ENCODE measurements at regions not wholly inside any gene's neighbourhood (a gene's known extent, or its start where the extent isn't known, plus 50 kb on each side); places are given as distances from the start of the nearest gene placed in this dataset.

DNA sequence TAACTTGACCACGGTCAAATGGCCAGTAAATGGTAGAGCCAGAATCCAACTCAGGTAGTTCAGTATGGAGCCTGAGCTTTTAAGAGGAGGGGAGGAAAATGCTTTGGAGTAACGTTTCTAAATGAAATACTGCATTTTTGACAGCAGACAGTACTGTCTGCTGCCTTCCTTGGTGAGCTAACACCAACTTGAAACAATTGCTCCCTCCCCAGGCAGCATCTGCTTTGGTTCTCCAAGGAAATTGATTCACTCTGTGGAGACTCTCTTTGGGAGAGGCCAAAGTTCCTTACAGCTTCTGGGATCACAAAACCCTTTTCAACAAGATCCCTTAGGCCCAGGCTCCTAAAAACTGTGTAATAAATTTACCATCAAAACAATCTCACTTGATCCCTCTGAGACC is 75.2 kb upstream of the SSBP2 start:
- TF ChIP-seq CTCF (optimal IDR thresholded peaks at IDR 0.05 in 1 of 3, IDR thresholded peaks at IDR 0.05 in 1 of 3, conservative IDR thresholded peaks at IDR 0.05 in 1 of 3; ENCODE audit: extremely low read depth in 1 of 3, insufficient read depth in 2 of 3, low read length in 3 of 3): peak in 2 of 3 experiments; percentile 18 to 49
- no peak for TF ChIP-seq EZH2 (IDR thresholded peaks at IDR 0.05; ENCODE audit: low read length)
